ENCODE measurements at regions not wholly inside any gene's neighbourhood (a gene's known extent, or its start where the extent isn't known, plus 50 kb on each side); places are given as distances from the start of the nearest gene placed in this dataset.

DNA sequence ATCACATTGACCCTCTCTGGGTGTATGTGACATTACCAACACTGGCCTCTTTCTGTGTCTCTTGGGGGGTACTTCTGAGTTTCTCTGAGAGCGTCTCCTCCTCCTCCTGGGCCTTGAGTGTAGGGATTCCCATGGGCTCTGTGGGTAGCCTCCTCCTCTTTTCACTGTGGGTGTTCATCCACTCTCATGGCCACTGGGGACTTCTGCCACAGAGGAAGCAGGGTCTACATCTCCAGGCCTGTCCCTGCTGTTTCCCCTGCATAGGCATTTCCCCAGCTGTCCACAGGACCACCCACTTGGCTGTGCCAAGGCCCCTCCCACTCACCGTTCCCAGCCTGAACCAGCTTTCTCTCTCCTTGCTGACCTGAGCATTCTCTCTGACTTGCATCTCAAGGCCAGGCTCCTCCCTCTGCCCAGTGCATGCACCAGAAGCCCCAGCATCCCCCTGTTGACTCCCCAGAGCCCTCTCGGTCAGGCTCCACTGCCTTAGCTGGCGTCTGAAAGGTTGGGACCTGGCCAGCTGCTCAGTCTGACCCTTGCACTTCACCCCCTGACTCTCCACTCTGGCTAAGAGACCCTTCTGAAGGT is 487.6 kb downstream of the GLRX3 start:
- TF ChIP-seq CTCF (IDR thresholded peaks at IDR 0.05; ENCODE audit: insufficient read depth, missing control alignments), result no peak
- DNase-seq (ENCODE audit: insufficient read length, low spot score), result no peak
- FAIRE-seq, result no peak

DNA sequence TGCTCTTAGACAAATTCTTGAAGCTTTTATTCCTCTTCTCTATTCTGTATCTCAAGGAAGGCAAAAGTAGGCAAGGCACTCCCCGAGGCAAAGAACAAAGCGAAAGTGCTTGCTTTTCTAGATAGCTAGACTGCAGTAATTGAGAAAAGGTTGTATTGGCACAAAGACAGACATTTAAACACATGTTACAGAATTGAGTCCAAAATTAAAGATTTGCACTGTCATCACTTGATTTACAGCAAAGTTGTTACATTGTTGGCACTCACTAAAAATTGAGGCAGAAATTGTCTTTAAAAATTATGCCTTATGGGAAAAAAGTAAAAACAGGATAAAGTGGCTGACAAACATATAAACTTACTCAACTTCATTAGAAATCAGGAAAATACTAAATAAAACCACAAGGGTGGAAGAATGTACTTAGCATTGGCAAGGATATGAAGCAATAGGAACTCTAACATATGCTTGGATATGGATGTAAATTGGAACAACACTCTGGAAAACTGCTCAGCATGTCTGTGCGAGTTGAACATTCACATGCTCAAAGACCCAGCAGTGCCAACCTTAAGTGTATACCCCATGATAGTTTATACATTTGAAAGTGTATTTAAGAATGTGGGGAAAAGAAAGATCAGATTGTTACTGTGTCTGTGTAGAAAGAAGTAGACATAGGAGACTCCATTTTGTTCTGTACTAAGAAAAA is 491.3 kb downstream of the GLRX3 start:
- no peak for DNase-seq (ENCODE audit: insufficient read length, low spot score)

GRCh38 chr10:130630135-130630534 is 493.9 kb downstream of the GLRX3 start:
- TF ChIP-seq CTCF (IDR thresholded peaks at IDR 0.05; ENCODE audit: insufficient read depth, missing control alignments), result no peak
- FAIRE-seq (no peak), DNase-seq (ENCODE audit: insufficient read length, low spot score) (no peak)

More for the DNA sequence above, 491.3 kb downstream of the GLRX3 start:
- no peak for FAIRE-seq
- no peak for TF ChIP-seq CTCF (IDR thresholded peaks at IDR 0.05; ENCODE audit: insufficient read depth, missing control alignments)

DNA sequence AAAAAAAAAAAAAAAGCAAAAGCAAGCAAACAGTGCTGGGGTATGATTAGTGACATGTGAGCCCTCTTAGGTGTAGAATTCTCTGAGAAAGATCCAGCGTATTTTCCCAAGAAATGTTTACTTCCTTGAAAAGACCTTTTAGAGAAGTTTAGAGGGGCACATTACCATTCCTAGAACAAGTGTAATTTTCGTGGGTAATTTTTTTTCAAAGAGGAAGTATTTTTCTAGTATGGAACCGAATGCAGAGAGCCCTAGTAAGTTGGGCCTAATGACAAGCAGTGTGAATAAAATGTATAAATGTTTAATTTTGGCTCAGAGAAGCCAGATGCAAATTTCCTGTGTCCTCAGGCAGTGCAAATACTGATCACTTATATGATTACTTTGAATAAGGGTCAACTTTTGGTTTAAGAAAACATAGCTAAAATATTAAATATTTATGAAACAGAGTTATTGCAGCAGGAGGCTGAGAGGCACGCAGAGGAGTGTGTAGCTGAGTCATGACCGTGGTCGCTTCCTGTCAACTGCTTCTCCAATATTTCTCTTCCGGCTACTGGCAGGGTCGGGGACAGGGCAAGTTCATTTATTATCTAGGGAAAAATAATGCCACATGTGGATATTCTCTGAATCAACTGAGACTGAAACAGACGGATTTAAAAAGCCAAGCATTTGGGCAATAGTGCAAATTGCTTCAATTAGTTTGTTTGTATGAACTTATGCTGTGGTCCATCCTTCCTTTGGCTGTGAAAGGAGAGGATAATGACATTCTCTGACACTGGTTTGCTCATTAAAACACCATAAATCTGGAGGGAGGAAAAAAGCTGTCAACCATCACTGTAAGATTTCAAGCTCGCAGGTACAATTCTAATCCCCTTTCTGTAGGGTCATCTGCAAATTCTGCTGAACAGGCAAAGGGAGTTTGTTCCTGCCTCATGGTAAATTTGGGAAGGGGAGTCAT is 495.2 kb downstream of the GLRX3 start:
- DNase-seq (ENCODE audit: insufficient read length, low spot score), result no peak
- no peak for TF ChIP-seq CTCF (IDR thresholded peaks at IDR 0.05; ENCODE audit: insufficient read depth, missing control alignments)
- FAIRE-seq, result no peak

GRCh38 chr10:130634816-130635215 is 498.6 kb downstream of the GLRX3 start:
- FAIRE-seq (no peak), DNase-seq (ENCODE audit: insufficient read length, low spot score) (no peak)
- TF ChIP-seq CTCF (IDR thresholded peaks at IDR 0.05; ENCODE audit: insufficient read depth, missing control alignments), result no peak

DNA sequence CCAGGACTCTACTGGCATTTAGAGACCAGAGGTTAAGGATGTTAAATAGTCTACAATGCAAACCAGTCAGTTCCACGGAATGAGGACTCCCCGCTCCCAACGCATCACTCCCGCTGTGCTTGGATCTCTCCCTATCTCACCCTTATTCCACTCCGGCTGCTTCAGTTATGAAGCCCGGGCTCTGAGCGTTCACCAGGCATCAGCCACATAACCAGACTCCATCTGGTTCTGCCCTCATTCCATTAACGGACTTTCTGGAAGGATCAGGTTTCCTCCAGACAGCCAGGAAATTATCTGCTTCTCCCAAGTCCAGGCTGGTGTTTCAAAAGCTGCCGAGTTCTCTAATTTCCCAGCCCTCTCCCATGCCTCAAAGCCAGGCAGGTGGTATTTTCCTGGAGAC is 499.3 kb downstream of the GLRX3 start:
- TF ChIP-seq CTCF (IDR thresholded peaks at IDR 0.05; ENCODE audit: insufficient read depth, missing control alignments), result no peak
- DNase-seq (ENCODE audit: insufficient read length, low spot score) (no peak), FAIRE-seq (no peak)

All from D721Med (cell line).